HS-27A (cell line): ENCODE measurements at regions not wholly inside any gene's neighbourhood (a gene's known extent, or its start where the extent isn't known, plus 50 kb on each side); places are given as distances from the start of the nearest gene placed in this dataset.

Experiments used
- DNase-seq: peaks from one replicate; pipeline ENCODE4 v3.0.0-alpha.2; 2012; ENCODE audit warnings: low read depth, missing footprints

- DNase-seq, result no peak
Observed at GRCh38 chr6:100944644-100945043, 63.5 kb upstream of the ASCC3 start.

DNA sequence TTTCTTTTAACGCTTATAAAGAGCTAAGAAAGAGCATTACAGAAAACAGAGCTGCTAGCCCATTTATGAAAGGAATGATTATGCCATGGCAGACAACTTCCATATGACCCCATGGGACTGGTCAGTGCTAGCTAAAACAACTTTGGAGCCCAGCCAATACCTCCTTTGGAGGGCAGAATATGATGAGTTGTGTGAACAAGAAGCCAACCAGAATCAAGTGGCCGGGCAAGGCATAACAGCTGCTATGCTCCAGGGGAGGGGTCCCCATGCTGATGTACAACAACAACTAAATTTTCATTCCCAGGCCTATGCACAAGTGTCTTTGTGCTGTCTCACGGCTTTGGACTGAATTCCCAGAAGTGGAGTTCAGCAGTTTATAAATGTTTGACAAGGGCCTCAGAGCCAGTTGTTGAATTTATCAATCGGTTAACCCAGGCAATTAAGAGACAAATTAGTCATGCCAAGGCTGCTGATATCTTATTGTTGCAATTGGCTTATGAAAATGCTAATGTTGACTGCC lies 65.0 kb upstream of the ASCC3 start:
- no peak for DNase-seq

- DNase-seq, result no peak
Observed at GRCh38 chr6:100946711-100947110, 65.6 kb upstream of the ASCC3 start.

DNA sequence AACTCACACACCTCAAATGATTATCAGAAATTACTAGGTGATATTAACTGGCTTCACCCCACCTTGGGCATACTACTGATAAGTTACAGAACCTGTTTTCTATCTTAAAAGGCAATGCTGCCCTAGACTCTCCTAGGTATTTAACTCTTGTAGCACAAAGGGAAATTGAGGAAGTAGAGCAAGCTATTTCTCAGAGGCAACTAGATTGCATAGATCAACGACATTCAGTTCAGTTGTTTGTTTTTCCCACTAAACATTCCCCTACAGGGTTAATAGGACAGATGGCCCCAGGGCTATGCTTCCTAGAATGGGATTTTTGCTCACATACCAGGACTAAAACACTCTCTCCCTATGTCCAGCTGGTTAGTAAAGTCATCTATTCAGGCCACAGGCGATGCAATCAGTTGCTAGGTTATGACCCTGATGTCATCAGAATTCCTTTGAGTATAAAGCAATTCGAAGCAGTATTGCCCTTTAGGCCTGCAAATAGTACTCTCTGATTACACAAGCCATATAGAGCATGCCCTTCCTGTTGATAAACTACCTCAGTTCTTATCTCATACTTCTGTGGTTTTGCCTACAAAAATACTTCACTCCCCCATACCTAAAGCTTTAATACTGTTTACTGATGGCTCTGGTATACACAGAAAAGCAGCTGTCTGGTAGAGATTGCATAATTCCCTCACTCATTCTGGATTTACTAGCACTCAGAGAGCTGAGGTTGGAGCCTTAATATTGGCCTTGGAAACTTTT lies 67.4 kb upstream of the ASCC3 start:
- peak; percentile 0 for DNase-seq

- DNase-seq, result no peak
Observed at GRCh38 chr6:100952006-100952405, 70.9 kb upstream of the ASCC3 start.

DNA sequence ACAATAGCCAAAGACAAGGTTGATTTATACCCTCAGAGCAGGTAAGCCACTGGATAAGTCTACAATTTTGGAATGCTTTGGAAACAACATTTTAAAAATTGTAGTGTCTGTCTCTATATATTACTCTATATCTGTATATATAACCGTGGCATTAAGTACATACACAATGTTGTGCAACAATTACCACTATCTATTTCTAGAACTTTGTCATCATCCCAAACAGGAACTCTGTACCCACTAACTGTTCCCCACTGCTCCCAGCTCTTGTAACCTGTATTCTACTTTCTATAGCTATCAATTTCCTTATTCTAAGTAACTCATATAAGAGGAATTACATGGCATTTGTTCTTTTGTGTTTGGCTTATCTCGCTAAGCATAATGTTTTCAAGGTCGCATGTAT lies 78.2 kb upstream of the ASCC3 start:
- DNase-seq, result no peak

GRCh38 chr6:100962466-100962865 lies 81.3 kb upstream of the ASCC3 start:
- DNase-seq, result no peak

- DNase-seq, result no peak
Observed at GRCh38 chr6:100965067-100965466, 83.9 kb upstream of the ASCC3 start.

DNA sequence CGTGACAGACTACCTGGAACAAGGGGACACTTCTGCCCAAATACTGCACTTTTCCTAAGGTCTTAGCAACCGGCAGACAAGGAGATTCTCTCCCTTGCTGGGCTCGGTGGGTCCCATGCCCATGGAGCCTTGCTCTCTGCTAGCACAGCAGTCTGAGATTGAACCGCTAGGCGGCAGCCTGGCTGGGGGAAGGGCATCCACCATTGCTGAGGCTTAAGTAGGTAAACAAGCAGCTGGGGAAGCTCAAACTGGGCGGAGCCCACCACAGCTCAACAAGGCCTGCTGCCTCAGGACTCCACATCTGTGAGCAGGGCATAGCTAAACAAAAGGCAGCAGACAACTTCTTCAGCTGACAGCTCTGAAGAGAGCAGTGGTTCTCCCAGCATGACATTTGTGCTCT lies 87.8 kb upstream of the ASCC3 start:
- no peak for DNase-seq

DNA sequence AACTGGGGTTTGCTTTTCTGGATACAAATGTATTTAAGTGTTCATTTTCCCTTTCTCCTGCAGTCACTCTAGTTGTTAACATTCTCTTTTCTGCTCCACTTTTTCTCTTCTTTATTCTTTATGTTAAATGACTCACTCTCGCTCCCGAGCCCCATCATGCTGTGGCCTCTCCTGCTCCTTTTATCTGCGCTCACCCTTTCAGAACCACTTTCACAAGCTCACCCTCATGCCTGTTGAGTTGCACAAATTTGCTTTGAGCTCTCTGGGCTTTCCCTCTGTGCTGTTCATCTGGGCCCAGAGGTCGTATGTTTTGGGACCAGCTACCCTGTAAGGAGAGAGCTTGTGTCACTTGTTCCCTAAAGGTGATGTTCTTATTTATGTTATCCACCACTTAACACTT lies 98.1 kb upstream of the ASCC3 start:
- DNase-seq, result no peak

DNA sequence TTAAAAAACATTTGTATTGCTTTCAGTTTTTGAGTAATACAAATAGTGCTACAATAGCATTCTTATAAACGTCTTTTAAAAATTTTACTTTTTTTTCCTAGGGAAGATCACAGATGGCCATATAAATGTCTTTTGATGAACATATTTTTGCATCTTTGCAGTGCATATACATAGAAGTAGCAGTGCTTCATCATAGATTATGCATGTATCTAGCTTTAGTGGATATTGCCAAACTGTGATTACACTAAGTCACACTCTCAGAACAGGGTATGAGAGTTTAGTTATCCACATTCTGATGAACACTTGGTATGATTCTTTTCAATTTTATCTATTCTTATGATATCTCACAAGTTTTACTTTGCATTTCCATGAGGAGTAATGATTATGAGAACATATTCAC lies 99.8 kb upstream of the ASCC3 start:
- DNase-seq, result no peak

GRCh38 chr6:100986921-100987320 lies 105.8 kb upstream of the ASCC3 start:
- no peak for DNase-seq

DNA sequence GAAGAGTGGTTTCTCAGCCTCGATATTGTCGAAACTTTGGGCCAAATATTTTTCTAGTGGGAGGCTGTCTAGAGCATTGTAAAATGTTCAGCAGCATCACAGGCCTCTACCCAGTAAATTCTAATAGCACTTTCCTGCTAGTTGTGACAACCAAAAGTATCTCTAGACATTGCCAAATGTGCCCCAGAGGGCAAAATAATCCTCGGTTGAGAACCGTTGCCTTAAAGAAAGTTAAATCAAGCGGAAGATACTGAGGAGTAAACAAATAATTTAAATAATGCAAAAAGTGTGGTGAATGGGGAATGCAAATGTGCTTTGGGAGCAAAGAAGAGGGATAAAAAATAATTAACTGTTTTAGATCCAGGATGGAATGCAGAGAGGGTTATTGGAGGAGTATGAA lies 106.4 kb upstream of the ASCC3 start:
- no peak for DNase-seq

- no peak for DNase-seq
Observed at GRCh38 chr6:100988391-100988984, 107.4 kb upstream of the ASCC3 start.

GRCh38 chr6:100990070-100990469 lies 108.9 kb upstream of the ASCC3 start:
- no peak for DNase-seq

DNA sequence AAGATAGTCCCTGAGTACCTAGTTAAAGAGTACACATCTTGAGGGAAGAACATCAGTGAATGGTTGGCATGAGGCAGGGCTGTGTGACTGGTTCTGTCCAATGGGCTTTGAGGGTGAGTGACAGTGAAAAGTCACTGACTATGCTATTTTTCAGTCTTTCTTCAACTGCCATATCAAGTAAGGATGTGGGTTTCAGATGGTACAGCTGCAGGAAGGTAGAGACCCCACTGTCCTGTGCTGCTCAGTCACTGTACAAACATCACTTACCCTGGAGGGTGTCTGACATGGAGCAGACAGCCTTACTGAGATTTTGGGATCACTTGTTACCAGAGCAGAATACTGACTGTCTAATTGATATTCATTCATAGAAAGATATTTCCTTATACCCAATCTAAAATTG lies 115.3 kb upstream of the ASCC3 start:
- no peak for DNase-seq

DNA sequence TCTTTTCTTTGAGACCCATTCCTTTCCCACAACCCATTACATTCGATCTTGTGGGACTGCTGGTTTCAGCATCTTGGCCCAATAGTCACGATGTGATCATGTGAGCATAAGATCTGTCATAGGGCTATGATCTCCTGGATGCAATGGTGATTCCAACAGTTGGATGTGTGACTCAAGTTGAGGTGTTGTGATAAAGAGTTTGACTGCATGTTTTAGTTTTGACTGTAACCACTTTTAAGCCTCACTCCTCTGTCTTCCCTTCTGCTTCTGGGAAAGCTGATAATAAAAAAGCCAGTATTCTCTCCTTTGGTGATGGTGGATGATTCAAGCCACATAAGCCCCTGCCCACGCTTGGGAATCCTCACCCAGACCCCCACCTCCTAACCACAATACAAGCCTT lies 117.0 kb upstream of the ASCC3 start:
- no peak for DNase-seq

DNA sequence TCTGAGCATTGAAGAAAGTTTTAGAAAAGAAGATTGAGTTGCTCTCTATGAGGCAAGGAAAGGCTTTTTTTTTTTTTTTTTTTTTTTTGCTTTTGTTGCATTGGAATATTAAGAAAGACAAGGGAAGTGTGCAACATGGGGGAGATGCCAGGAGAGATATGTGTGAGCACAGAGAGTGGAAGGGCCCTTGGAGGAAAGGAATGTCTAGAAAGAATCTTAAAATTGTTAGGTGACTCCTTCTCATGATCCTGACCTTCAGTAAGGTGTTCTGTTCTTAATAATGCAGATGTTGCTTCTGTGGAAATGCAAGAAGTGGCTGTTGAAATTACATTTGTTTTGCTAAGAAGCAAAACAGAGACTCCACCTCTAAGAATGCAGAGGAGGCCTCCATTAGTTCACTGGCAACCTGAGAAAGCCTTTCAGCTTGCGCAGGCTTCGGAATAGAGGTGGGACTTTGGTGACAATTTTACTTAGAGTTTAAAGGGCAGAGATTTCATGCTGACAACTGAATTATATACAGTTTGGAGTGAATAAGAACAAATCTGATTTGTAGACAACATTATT lies 118.0 kb upstream of the ASCC3 start:
- DNase-seq, result no peak

DNA sequence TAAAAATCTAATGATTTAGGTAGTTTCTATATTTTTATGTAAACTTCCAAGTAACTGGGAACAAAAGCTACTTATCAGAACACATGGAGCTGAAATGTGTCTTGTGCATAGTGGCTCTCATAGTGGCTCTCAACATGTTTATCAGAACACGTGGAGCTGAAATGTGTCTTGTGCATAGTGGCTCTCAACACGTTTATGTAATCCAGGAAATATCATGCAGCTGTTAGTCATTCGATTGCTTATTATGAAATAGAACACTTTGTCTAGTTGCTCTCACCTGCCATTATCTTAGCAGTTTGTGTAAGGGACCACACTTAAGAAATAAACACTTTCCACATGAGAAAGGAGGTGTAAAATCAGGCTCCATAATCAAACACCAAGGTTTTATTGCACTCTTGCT lies 119.2 kb upstream of the ASCC3 start:
- no peak for DNase-seq

GRCh38 chr6:101001012-101001411 lies 119.9 kb upstream of the ASCC3 start:
- DNase-seq, result no peak

DNA sequence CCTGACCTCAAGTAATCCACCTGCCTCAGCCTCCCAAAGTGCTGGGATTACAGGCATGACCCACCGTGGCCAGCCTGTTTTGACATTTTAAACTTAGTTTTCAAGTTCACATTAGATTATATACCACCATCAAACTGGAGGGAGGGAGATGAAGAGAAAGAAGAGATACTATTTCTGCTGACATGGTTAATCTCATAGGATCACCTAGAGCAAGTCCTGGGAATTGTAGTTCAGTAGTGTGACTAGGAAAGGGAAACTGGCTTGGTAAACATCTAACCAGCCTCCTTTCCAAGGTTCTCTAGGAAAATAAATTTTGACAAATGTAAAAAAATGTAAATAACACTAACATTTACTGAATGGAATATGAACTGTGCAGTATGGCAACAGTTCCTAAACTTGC lies 120.5 kb upstream of the ASCC3 start:
- DNase-seq, result no peak

DNA sequence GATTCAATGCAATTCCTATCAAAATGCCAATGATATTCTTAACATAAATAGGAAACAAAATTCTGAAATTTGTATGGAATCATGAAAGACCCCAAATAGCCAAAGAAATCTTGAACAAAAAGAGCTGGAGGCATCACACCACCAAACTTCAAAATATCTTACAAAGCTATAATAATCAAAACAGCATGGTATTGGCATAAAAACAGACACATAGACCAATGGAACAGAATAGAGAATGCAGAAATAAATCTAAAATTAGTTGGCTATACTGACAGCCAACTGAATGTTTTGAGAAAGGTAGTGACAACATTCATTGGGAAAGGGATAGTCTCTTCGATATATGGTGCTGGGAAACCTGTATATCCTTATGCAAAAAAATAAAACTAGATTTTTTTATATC lies 121.9 kb upstream of the ASCC3 start:
- DNase-seq, result no peak

GRCh38 chr6:101011186-101011585 lies 130.1 kb upstream of the ASCC3 start:
- DNase-seq, result no peak
